ENCODE measurements at regions not wholly inside any gene's neighbourhood (a gene's known extent, or its start where the extent isn't known, plus 50 kb on each side); places are given as distances from the start of the nearest gene placed in this dataset.

GRCh38 chr3:72342450-72342849 lies 505.8 kb downstream of the SHQ1 start:
- DNase-seq (ENCODE audit: low read depth) = no peak

GRCh38 chr3:72341920-72342319 lies 506.3 kb downstream of the SHQ1 start:
- DNase-seq (ENCODE audit: low read depth) = no peak

- no peak for DNase-seq (ENCODE audit: low read depth)
These were observed 506.9 kb downstream of the SHQ1 start for GRCh38 chr3:72341380-72341770.

GRCh38 chr3:72340476-72341379 lies 507.5 kb downstream of the SHQ1 start:
- no peak for DNase-seq (ENCODE audit: low read depth)

GRCh38 chr3:72340056-72340455 lies 508.2 kb downstream of the SHQ1 start:
- no peak for DNase-seq (ENCODE audit: low read depth)

- no peak for DNase-seq (ENCODE audit: low read depth)
These were observed 508.6 kb downstream of the SHQ1 start for GRCh38 chr3:72339670-72340030.

- no peak for DNase-seq (ENCODE audit: low read depth)
These were observed 509.1 kb downstream of the SHQ1 start for GRCh38 chr3:72338942-72339669.

GRCh38 chr3:72338082-72338941 lies 509.9 kb downstream of the SHQ1 start:
- no peak for DNase-seq (ENCODE audit: low read depth)

GRCh38 chr3:72337480-72337855 lies 510.8 kb downstream of the SHQ1 start:
- no peak for DNase-seq (ENCODE audit: low read depth)

- peak; percentile 60 for DNase-seq (ENCODE audit: low read depth)
These were observed 511.3 kb downstream of the SHQ1 start for GRCh38 chr3:72336821-72337479.

GRCh38 chr3:72336114-72336651 lies 512.1 kb downstream of the SHQ1 start:
- no peak for DNase-seq (ENCODE audit: low read depth)

GRCh38 chr3:72335458-72336095 lies 512.7 kb downstream of the SHQ1 start:
- no peak for DNase-seq (ENCODE audit: low read depth)

- DNase-seq (ENCODE audit: low read depth) = no peak
These were observed 513.4 kb downstream of the SHQ1 start for GRCh38 chr3:72334681-72335457.

GRCh38 chr3:72332689-72333088 lies 515.6 kb downstream of the SHQ1 start:
- no peak for DNase-seq (ENCODE audit: low read depth)

- no peak for DNase-seq (ENCODE audit: low read depth)
These were observed 516.2 kb downstream of the SHQ1 start for GRCh38 chr3:72332036-72332435.

- DNase-seq (ENCODE audit: low read depth) = no peak
These were observed 517.2 kb downstream of the SHQ1 start for GRCh38 chr3:72331076-72331475.

GRCh38 chr3:72329354-72329753 lies 518.9 kb downstream of the SHQ1 start:
- no peak for DNase-seq (ENCODE audit: low read depth)

- DNase-seq (ENCODE audit: low read depth) = no peak
These were observed 519.4 kb downstream of the SHQ1 start for GRCh38 chr3:72328755-72329277.

- DNase-seq (ENCODE audit: low read depth) = no peak
These were observed 521.2 kb downstream of the SHQ1 start for GRCh38 chr3:72327008-72327407.

All from forelimb muscle (tissue), 1 donor.